ENCODE measurements at regions not wholly inside any gene's neighbourhood (a gene's known extent, or its start where the extent isn't known, plus 50 kb on each side); places are given as distances from the start of the nearest gene placed in this dataset.

DNA sequence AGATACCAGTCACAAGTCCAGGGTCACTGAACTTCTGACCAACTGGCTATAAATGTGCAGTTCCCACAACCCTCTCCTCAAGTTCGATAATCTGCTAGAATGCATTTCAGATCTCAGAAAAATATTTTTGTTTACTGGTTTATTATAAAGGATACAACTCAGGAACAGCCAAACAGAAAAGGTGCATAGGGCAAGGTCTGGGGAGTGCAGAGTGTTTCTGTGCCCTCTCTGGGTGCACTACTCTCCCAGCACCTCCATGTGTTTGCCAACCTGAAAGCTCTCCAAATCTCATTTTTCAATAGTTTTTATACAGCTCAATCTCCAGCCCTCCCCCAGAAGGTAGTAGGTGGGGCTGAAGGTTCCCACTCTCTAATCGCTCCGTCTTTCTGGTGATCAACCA, 85.2 kb downstream of the SKA1 start:
- CTCF ChIA-PET: no interaction called here

DNA sequence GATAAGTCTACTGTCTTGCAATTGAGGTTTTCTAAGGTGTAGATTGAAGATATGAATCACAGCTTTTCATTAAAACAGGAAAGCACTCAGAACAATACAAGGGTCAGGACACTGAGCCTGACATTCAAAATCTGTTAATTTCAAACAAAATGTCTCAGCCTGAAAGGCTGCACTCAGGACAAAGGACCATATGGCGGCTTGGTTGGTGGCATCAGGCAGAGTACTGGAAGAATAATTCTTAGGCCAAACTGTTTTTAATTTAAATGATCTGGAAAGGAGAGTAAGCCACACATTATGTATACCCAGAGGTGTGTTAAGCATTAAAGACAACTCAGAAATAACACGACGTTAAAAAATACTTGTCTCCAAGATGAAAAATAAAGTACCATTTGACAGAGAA, 85.9 kb downstream of the SKA1 start:
- Histone ChIP-seq H3K27ac (ENCODE audit: low read depth in 1 of 2, low read length in 2 of 2) (no peak overlapping the region), H3K4me3 (ENCODE audit: low read length) (no peak overlapping the region), H3K36me3 (ENCODE audit: insufficient read depth, low read length) (no peaks in the 10 kb centered on the region), H3K4me1 (ENCODE audit: insufficient read depth, low read length) (no peaks in the 10 kb centered on the region), H3K9me3 (ENCODE audit: control insufficient read depth in 1 of 2, insufficient read depth in 1 of 2, low read length in 2 of 2) (no peaks in the 10 kb centered on the region), H3K27me3 (ENCODE audit: control insufficient read depth in 1 of 2, insufficient read depth in 2 of 2, low read length in 2 of 2) (no peaks in the 10 kb centered on the region)
- no peak overlapping the region for H3K27ac Mint-ChIP-seq
- H3K4me1 Mint-ChIP-seq (ENCODE audit: low read depth): no peaks in the 10 kb centered on the region
- ChIA-PET POLR2A (no interaction called here), CTCF (no interaction called here)
- no peak for DNase-seq
- peaks cover 12% of the 10 kb centered on the region for H3K27me3 Mint-ChIP-seq
- no peak overlapping the region for H3K4me3 Mint-ChIP-seq
- TF ChIP-seq, protein P1, sequence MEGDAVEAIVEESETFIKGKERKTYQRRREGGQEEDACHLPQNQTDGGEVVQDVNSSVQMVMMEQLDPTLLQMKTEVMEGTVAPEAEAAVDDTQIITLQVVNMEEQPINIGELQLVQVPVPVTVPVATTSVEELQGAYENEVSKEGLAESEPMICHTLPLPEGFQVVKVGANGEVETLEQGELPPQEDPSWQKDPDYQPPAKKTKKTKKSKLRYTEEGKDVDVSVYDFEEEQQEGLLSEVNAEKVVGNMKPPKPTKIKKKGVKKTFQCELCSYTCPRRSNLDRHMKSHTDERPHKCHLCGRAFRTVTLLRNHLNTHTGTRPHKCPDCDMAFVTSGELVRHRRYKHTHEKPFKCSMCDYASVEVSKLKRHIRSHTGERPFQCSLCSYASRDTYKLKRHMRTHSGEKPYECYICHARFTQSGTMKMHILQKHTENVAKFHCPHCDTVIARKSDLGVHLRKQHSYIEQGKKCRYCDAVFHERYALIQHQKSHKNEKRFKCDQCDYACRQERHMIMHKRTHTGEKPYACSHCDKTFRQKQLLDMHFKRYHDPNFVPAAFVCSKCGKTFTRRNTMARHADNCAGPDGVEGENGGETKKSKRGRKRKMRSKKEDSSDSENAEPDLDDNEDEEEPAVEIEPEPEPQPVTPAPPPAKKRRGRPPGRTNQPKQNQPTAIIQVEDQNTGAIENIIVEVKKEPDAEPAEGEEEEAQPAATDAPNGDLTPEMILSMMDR (IDR thresholded peaks at IDR 0.05): no peak
- H3K36me3 Mint-ChIP-seq (ENCODE audit: low read depth): no peaks in the 10 kb centered on the region
- no peak for ATAC-seq (ENCODE audit: poor library complexity)
- intact Hi-C loops (cut with DNase I, micrococcal nuclease): no loop called here
- H3K9me3 Mint-ChIP-seq: no peaks in the 10 kb centered on the region

More for the DNA sequence above, 85.2 kb downstream of the SKA1 start:
- Mint-ChIP-seq H3K27ac (no peak overlapping the region), H3K27me3 (peaks cover 18% of the 10 kb centered on the region), H3K4me1 (ENCODE audit: low read depth) (no peaks in the 10 kb centered on the region), H3K9me3 (no peaks in the 10 kb centered on the region), H3K36me3 (ENCODE audit: low read depth) (no peaks in the 10 kb centered on the region), H3K4me3 (no peak overlapping the region)
- H3K27me3 ChIP-seq (ENCODE audit: control insufficient read depth in 1 of 2, insufficient read depth in 2 of 2, low read length in 2 of 2): no peaks in the 10 kb centered on the region
- H3K4me3 ChIP-seq (ENCODE audit: low read length): no peak overlapping the region
- intact Hi-C loops (cut with DNase I, micrococcal nuclease): no loop called here
- POLR2A ChIA-PET: no interaction called here
- no peak overlapping the region for H3K27ac ChIP-seq (ENCODE audit: low read depth in 1 of 2, low read length in 2 of 2)
- ATAC-seq (ENCODE audit: poor library complexity): no peak
- H3K9me3 ChIP-seq (ENCODE audit: control insufficient read depth in 1 of 2, insufficient read depth in 1 of 2, low read length in 2 of 2): no peaks in the 10 kb centered on the region
- no peaks in the 10 kb centered on the region for H3K36me3 ChIP-seq (ENCODE audit: insufficient read depth, low read length)
- no peak for DNase-seq
- TF ChIP-seq, protein P1 (IDR thresholded peaks at IDR 0.05): no peak
- no peaks in the 10 kb centered on the region for H3K4me1 ChIP-seq (ENCODE audit: insufficient read depth, low read length)

DNA sequence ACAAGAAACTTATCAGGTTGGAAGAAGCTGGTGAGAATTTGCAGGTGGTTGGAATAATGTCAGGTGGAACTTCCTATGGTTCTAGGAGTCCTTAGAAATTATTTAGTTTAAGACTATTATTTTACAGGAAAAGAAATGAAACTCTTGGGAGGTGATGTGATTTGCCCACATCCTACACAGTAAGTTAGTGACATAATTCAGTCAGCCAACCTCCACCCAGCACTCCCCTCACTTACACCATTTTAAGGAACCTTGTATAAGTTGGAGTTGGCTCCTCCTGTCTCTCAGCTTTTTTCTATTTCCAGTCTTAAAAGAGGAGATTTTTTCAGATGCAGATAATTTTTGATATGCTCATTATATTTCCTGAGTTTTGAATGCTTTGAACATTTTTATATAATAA, 86.4 kb downstream of the SKA1 start:
- DNase-seq (no peak), ATAC-seq (ENCODE audit: poor library complexity) (no peak)
- H3K27ac Mint-ChIP-seq: no peak overlapping the region
- no peak overlapping the region for H3K4me3 Mint-ChIP-seq
- no peaks in the 10 kb centered on the region for H3K4me1 Mint-ChIP-seq (ENCODE audit: low read depth)
- no peaks in the 10 kb centered on the region for H3K9me3 ChIP-seq (ENCODE audit: control insufficient read depth in 1 of 2, insufficient read depth in 1 of 2, low read length in 2 of 2)
- intact Hi-C loops (cut with DNase I, micrococcal nuclease): no loop called here
- H3K4me3 ChIP-seq (ENCODE audit: low read length): no peak overlapping the region
- TF ChIP-seq, protein P1 (IDR thresholded peaks at IDR 0.05): no peak
- no peaks in the 10 kb centered on the region for H3K36me3 ChIP-seq (ENCODE audit: insufficient read depth, low read length)
- H3K9me3 Mint-ChIP-seq: no peaks in the 10 kb centered on the region
- ChIA-PET POLR2A (no interaction called here), CTCF (no interaction called here)
- no peak overlapping the region for H3K27ac ChIP-seq (ENCODE audit: low read depth in 1 of 2, low read length in 2 of 2)
- H3K27me3 ChIP-seq (ENCODE audit: control insufficient read depth in 1 of 2, insufficient read depth in 2 of 2, low read length in 2 of 2): no peaks in the 10 kb centered on the region
- no peaks in the 10 kb centered on the region for H3K4me1 ChIP-seq (ENCODE audit: insufficient read depth, low read length)
- no peaks in the 10 kb centered on the region for H3K36me3 Mint-ChIP-seq (ENCODE audit: low read depth)
- peaks cover 6% of the 10 kb centered on the region for H3K27me3 Mint-ChIP-seq
